ENCODE measurements at regions not wholly inside any gene's neighbourhood (a gene's known extent, or its start where the extent isn't known, plus 50 kb on each side); places are given as distances from the start of the nearest gene placed in this dataset.
"Not testable (repeated sequence)": the region's sequence is repeated elsewhere in the genome, so short reads cannot be mapped to it uniquely, and the experiment has no call there.

GRCh38 chr2:147456779-147457178 is 388.1 kb upstream of the ACVR2A start:
- no peak for DNase-seq

DNA sequence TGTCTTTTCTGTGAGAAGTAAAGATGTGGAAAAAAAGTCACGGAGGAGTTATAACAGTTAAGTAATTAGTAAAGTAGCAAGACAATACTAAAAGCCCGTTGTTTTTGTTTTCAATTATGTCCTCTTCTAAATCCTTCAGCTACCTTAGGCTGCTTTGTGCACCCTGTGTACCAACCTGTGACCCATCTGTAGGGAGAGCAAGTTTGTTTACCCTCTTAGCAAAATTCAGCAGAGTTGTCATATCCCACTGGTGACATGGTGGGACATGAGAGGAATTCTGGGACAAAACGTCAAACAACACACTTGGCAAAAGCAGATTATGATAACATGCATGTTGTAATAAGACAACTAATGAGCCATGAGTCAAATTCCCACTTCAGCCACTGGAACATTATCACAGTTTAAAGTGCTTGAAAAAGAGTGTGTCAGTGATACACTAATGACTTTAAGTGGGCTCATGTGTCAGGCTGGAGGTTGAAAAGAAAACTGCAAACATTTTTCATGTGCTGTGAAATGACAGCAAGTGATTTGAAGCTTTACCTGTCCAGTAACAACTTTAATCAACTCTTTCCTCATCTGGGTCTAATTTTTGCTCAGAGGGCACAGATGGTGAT is 392.8 kb upstream of the ACVR2A start:
- DNase-seq: no peak

DNA sequence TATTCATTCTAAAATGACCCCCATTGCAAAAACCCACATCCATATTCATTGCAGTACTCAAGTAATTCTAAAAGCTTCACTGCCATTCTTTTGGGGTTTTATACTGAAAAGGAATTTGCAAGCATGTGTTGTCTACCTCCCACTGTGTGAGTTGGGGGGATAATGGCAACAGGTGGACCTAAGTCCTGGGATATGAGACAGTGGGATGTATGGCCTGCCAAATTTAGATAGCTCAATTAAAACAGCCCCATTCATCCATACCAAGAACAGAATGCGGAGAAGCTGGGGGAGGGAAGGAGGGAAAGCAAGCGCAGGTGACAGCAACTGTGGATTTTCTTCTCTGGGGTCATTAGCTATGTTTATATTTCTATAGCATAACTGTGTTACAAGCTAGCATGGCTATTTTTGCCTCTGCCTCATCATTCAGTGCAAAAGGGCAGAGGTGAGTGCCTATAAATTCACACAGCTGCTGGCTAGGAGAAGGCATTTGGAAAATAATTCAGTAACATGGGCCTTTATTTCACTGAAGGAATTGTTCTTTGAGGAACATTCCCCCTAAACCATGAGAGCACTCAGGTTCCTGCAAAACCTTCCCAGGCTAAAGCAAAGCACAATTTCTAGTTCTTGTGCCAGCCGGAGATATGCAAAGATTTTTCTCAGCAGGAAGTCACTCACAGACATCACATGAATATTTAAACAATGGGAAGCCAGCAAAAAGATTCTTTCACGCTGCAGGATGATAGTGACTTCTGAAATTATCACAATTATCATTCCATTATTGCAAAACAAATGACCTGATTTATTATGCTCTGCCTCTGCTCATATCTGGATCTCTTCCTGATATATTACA is 393.9 kb upstream of the ACVR2A start:
- DNase-seq: no peak

- no peak for DNase-seq
Observed at GRCh38 chr2:147449323-147449991, 395.4 kb upstream of the ACVR2A start.

DNA sequence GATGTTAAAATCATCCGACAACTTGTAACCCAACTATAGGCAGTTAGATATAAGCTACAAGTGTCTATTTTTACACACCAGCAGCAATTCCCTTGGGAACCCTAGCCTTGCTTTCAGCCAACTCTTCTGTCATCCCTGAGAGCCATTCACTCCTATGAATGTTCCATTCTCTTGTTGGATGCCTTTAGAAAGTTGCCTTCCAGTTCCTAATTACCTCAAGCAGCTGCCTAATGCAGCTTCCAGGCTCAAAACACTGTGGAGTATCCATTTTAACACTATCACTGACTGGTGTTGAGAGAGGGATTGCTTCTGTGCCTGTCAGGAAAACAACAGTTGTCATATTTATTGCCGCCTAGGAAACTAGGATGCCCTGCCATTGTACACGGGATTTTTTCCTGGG is 402.0 kb upstream of the ACVR2A start:
- DNase-seq: no peak

DNA sequence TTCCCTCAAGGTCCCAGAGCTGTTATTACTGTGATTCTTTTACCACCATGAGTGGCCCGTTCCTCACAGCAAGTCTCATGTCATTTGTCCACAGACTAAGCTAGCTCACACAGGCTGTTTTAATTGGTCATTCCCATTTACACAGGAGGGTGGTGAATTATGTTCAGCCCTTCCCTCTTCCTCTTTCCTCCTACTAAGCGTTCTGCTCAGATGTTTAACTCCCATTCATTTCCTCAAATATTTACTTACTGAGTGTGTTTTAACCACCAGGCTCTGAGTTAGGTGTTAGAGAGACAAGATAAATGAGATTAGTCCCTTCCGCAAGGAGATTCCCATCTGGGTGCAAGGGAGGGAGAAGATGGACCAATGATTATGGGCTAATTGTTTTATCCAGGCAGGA is 403.6 kb upstream of the ACVR2A start:
- no peak for DNase-seq

GRCh38 chr2:147440734-147441133 is 404.1 kb upstream of the ACVR2A start:
- no peak for DNase-seq

- no peak for DNase-seq
Observed at GRCh38 chr2:147439986-147440385, 404.8 kb upstream of the ACVR2A start.

- no peak for DNase-seq
Observed at GRCh38 chr2:147438882-147439281, 405.9 kb upstream of the ACVR2A start.

- peak; percentile 30 for DNase-seq
Observed at GRCh38 chr2:147433822-147434221, 411.0 kb upstream of the ACVR2A start.

GRCh38 chr2:147430408-147430807 is 414.4 kb upstream of the ACVR2A start:
- DNase-seq: no peak

DNA sequence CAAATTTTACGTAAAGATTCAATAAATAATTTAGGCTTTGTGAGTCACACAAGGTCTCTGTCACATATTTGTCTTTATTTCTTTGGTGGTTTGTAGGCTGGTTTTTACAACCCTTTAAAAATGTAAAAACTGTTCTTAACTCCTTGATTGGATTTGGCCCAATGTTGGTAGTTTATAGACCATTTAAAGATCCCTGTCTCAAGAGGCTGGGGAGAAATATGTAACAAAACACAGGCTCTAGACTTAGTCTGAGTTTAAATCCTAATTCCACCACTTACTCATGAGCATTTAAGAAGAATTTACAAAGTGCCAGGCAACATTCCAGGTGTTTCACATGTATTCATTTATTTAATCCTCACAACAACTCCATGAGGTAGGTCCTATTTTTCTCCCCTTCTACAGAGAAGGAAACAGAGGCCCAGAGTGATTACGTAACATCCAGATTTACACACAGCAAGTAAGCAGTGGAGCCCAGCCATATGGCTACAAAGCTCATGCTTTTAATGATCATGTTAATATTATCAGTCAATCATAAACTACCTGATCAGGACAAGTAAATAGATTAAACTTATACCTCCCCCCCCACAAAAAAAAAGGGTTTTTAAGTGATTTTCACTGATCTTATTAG is 416.6 kb upstream of the ACVR2A start:
- no peak for DNase-seq

GRCh38 chr2:147425437-147426029 is 419.3 kb upstream of the ACVR2A start:
- no peak for DNase-seq

DNA sequence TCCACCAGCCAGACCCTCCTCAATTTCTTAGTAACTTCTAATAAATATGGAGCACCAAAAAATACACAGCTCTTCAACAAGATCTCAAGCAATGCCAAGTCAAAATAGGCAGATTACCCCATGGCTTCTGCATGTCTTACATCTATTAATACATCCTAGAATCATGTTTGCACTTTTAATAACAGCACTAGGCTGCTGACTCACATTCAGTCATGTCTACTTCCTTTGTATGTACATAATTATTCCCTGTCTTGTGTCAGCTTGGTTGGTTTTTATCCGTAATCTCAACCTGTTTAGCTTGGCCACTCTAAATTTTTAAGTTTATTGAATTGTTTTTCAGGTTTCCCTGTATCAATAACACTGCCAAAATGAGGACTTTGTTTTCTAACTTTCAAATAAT is 420.1 kb upstream of the ACVR2A start:
- DNase-seq: no peak

DNA sequence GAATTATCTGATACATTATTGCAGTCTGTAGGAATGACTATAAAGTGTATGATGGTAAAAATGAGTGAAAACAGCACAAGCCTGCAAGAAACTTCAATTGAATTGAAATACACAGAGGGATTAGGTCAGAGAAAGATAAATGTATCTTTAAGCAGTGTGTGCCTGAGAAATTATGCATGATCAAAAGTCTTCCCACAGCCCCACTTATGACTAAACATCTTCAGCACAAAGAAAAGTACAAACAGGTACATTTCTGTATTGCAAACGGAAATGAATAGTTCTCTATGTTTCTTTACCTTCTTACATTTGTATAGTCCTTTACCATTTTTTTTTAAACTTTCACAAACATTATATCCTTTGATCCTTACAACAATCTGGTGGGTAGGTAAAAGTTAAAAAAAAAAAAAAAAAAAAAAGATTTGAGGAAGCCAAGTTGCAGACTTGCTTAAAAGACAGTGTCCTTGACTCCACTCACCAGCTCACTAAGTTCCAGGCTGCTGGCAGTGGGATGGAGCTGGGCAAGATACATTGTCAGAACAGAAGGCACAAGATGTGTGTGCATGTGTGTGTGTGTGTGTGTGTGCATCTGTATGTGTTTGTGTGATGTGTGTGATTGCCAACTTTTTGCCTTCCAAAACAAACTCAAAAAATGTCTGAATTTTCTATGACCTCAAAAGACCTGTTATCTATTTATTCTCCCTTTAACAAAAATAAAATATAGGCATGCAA is 423.7 kb upstream of the ACVR2A start:
- DNase-seq: no peak

GRCh38 chr2:147420517-147420916 is 424.3 kb upstream of the ACVR2A start:
- DNase-seq: no peak

DNA sequence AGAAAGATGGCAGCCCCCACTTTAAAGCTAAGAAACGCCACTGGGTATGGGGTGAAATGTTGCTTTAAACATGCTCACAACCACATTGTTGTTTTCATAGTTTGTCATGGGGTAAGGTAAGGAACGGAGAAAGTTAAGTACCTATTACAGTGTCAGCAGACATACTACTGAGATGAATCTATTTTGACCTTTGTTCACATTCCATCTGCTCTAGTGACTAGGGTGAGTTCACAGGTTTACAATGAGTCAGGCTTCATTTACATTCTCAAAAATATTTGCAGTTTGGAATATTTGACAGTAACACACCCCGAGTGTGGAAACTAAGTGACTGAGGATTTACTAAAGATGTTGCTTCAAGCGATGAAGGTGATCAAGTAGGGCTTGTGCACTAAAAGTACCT is 428.7 kb upstream of the ACVR2A start:
- no peak for DNase-seq

GRCh38 chr2:147414656-147415055 is 430.2 kb upstream of the ACVR2A start:
- DNase-seq: not testable (repeated sequence)

GRCh38 chr2:147408357-147408756 is 436.5 kb upstream of the ACVR2A start:
- no peak for DNase-seq

DNA sequence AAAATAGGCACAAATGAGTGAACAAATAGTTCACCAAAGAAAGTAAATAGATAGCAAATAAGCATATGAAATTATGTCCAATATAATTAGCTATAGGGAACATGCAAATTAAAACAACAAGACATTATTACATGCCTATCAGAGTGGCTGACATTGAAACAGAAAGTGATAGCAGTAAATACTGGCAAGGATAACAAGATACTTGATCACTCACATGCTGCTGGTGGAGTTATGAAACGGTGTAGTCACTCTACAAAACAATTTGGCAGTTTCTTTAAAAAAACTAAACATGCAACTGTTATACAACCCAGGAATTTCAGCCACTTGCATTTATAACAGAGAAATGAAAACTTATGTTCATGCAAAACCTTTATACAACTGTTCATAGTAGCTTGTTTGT is 439.2 kb upstream of the ACVR2A start:
- no peak for DNase-seq

DNA sequence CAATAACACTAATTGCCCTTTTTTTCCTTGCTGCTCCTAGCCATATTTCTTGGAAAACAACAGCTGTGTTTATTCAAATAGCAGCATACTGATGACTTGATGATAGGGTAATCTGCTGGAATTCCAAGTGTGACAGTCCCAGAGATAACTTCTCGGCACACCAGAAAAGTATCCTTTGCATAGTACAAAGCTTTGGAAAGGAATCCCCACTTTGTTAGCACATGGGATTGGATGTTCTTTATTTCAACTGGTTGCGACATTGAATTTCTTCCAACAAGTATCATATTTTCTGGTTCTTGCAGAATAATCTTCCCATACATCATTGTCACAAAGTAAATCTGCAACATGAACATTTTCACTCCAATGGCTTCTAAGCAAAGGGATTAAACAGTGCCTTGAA is 445.8 kb upstream of the ACVR2A start:
- DNase-seq: no peak

- DNase-seq: no peak
Observed at GRCh38 chr2:147398301-147398700, 446.5 kb upstream of the ACVR2A start.

GRCh38 chr2:147396890-147397289 is 447.9 kb upstream of the ACVR2A start:
- no peak for DNase-seq

All from SHP77 treated with DMSO at 0.1 percent for 48 hours (cell line).